HCT116 (cell line): ENCODE measurements at regions not wholly inside any gene's neighbourhood (a gene's known extent, or its start where the extent isn't known, plus 50 kb on each side); places are given as distances from the start of the nearest gene placed in this dataset.

Experiments
- ATF3 ChIP-seq: IDR thresholded peaks from 2 replicates; pipeline ENCODE4 v1.6.1; 2012
- CEBPB ChIP-seq: IDR thresholded peaks from 2 replicates; pipeline ENCODE4 v1.6.1; 2012; ENCODE audit warnings: low read depth
- EGR1 ChIP-seq: IDR thresholded peaks from 2 replicates; pipeline ENCODE4 v1.6.1; 2012; ENCODE audit warnings: low read depth
- EZH2 ChIP-seq: fragments of 200-600 bp; sonication (generic); IDR thresholded peaks from 2 replicates; pipeline ENCODE4 v1.6.1; 2017; ENCODE audit warnings: antibody characterized with exemption, mixed run types
- EZH2phosphoT487 ChIP-seq: fragments of 200-600 bp; IDR thresholded peaks from 2 replicates; pipeline ENCODE4 v1.6.1; 2018; ENCODE audit warnings: antibody characterized with exemption, borderline replicate concordance
- POLR2A ChIP-seq: IDR thresholded peaks from 2 replicates; pipeline ENCODE4 v1.7.0; 2011; ENCODE audit warnings: borderline replicate concordance; ENCODE audit not compliant: insufficient read depth, insufficient read length; ENCODE audit errors: extremely low read depth
- POLR2AphosphoS5 ChIP-seq: IDR thresholded peaks from 2 replicates; pipeline ENCODE4 v1.6.1; 2011; ENCODE audit warnings: mild to moderate bottlenecking, low read depth, low read length, moderate library complexity
- RAD21 ChIP-seq: IDR thresholded peaks from 2 replicates; pipeline ENCODE4 v1.6.1; 2012; ENCODE audit warnings: low read depth, mild to moderate bottlenecking
- REST ChIP-seq: IDR thresholded peaks from 2 replicates; pipeline ENCODE4 v1.6.1; 2012; ENCODE audit warnings: low read depth
- SIN3A ChIP-seq: IDR thresholded peaks from 2 replicates; pipeline ENCODE4 v1.6.1; 2012; ENCODE audit warnings: low read depth
- ZFX ChIP-seq: fragments of 450-650 bp; IDR thresholded peaks from 2 replicates; pipeline ENCODE4 v1.6.1; 2017
- ZNF274 ChIP-seq: fragments of 200-500 bp; sonication (Bioruptor generic); IDR thresholded peaks from 2 replicates; pipeline ENCODE4 v1.6.1; 2014; ENCODE audit warnings: mild to moderate bottlenecking, low read depth, low read length, inconsistent platforms
- TF ChIP-seq, protein P1 (sequence below), 3 experiments: fragments of 200-600 bp in 1 of 3; sonication (generic) in 1 of 3; IDR thresholded peaks in 2 of 3; conservative IDR thresholded peaks in 1 of 3; 2 replicates each; pipeline ENCODE4 v1.5.1; 2012 to 2017; ENCODE audit warnings: low read depth in 2 of 3, low read length in 2 of 3, antibody characterized with exemption in 1 of 3, borderline replicate concordance in 1 of 3, control low read depth in 1 of 3, mild to moderate bottlenecking in 1 of 3, mixed read lengths in 1 of 3, mixed run types in 1 of 3, moderate library complexity in 1 of 3; ENCODE audit not compliant: insufficient read depth in 1 of 3
- TF ChIP-seq, protein P2 (sequence below): IDR thresholded peaks from 2 replicates; pipeline ENCODE4 v1.6.1; 2012

DNA sequence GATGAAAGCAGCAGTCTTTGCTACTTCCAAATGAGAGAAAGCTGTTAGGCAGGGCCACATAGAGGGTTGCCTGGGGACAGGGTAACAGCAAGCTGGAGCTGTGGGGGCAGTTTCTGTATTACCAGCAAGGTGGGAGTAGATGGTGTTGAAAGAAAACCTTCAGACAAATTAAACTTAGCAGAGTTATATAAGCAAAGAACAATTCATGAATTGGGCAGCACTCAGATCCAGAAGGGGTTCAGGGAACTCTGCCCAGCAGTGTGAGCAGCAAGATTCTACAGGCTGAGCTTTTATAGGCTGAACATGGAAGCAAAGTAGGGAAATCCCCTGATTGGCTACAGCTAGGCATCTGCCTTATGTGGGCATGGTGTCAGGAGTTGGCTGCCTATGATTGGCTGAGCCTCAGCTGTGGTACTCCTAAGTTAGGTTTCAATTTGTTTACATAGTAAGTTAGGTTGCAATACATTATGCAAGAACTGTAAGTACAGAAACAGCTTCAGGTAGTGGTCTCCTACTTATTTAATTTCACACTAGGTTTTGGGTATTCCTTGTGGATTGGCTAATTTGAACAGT lies 64.1 kb upstream of the TMPRSS2 start:
- TF ChIP-seq, protein P1, sequence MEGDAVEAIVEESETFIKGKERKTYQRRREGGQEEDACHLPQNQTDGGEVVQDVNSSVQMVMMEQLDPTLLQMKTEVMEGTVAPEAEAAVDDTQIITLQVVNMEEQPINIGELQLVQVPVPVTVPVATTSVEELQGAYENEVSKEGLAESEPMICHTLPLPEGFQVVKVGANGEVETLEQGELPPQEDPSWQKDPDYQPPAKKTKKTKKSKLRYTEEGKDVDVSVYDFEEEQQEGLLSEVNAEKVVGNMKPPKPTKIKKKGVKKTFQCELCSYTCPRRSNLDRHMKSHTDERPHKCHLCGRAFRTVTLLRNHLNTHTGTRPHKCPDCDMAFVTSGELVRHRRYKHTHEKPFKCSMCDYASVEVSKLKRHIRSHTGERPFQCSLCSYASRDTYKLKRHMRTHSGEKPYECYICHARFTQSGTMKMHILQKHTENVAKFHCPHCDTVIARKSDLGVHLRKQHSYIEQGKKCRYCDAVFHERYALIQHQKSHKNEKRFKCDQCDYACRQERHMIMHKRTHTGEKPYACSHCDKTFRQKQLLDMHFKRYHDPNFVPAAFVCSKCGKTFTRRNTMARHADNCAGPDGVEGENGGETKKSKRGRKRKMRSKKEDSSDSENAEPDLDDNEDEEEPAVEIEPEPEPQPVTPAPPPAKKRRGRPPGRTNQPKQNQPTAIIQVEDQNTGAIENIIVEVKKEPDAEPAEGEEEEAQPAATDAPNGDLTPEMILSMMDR (IDR thresholded peaks at IDR 0.05 in 2 of 3, conservative IDR thresholded peaks at IDR 0.05 in 1 of 3; ENCODE audit: borderline replicate concordance in 1 of 3, insufficient read depth in 1 of 3, low read depth in 2 of 3, low read length in 2 of 3): no peak
- TF ChIP-seq POLR2AphosphoS5 (no peak), EGR1 (no peak), EZH2phosphoT487 (no peak), POLR2A (no peak), REST (no peak), ZNF274 (no peak), EZH2 (no peak), ZFX (no peak), SIN3A (no peak), RAD21 (no peak), CEBPB (no peak), ATF3 (no peak)
- TF ChIP-seq, protein P2, sequence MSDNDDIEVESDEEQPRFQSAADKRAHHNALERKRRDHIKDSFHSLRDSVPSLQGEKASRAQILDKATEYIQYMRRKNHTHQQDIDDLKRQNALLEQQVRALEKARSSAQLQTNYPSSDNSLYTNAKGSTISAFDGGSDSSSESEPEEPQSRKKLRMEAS: no peak
